Pulmonary artery endothelial cell (primary cell): ENCODE measurements at regions not wholly inside any gene's neighbourhood (a gene's known extent, or its start where the extent isn't known, plus 50 kb on each side); places are given as distances from the start of the nearest gene placed in this dataset.
"Not testable (repeated sequence)": the region's sequence is repeated elsewhere in the genome, so short reads cannot be mapped to it uniquely, and the experiment has no call there.

ENCODE experiments used
- DNase-seq: peaks from one replicate; pipeline ENCODE4 v3.0.0-alpha.2; 2011; ENCODE audit warnings: low read depth, low spot score

GRCh38 chr13:95388420-95389079 lies 87.3 kb upstream of the ABCC4 start:
- DNase-seq: no peak

- DNase-seq: no peak
Observed at GRCh38 chr13:95391362-95391761, 90.1 kb upstream of the ABCC4 start.

GRCh38 chr13:95391785-95392184 lies 90.5 kb upstream of the ABCC4 start:
- DNase-seq: no peak

GRCh38 chr13:95392597-95392996 lies 91.3 kb upstream of the ABCC4 start:
- no peak for DNase-seq

- DNase-seq: no peak
Observed at GRCh38 chr13:95403349-95404140, 102.3 kb upstream of the ABCC4 start.

GRCh38 chr13:95404141-95404882 lies 103.1 kb upstream of the ABCC4 start:
- DNase-seq: peak; percentile 43

- no peak for DNase-seq
Observed at GRCh38 chr13:95406176-95406575, 104.9 kb upstream of the ABCC4 start.

GRCh38 chr13:95411428-95412040 lies 110.3 kb upstream of the ABCC4 start:
- no peak for DNase-seq

- DNase-seq: no peak
Observed at GRCh38 chr13:95418946-95419345, 117.7 kb upstream of the ABCC4 start.

- DNase-seq: no peak
Observed at GRCh38 chr13:95420501-95420900, 119.2 kb upstream of the ABCC4 start.

GRCh38 chr13:95426631-95427030 lies 125.4 kb upstream of the ABCC4 start:
- DNase-seq: no peak

- not testable (repeated sequence) for DNase-seq
Observed at GRCh38 chr13:95430525-95430924, 122.0 kb upstream of the CLDN10 start.

GRCh38 chr13:95432141-95432540 lies 120.4 kb upstream of the CLDN10 start:
- no peak for DNase-seq

GRCh38 chr13:95433537-95433936 lies 119.0 kb upstream of the CLDN10 start:
- no peak for DNase-seq

GRCh38 chr13:95434111-95434510 lies 118.4 kb upstream of the CLDN10 start:
- no peak for DNase-seq

- no peak for DNase-seq
Observed at GRCh38 chr13:95437561-95437960, 115.0 kb upstream of the CLDN10 start.

GRCh38 chr13:95438297-95438696 lies 114.2 kb upstream of the CLDN10 start:
- DNase-seq: no peak

- no peak for DNase-seq
Observed at GRCh38 chr13:95440441-95441088, 112.0 kb upstream of the CLDN10 start.

GRCh38 chr13:95441326-95441725 lies 111.2 kb upstream of the CLDN10 start:
- no peak for DNase-seq

- no peak for DNase-seq
Observed at GRCh38 chr13:95444006-95444730, 108.4 kb upstream of the CLDN10 start.

GRCh38 chr13:95445131-95445530 lies 107.4 kb upstream of the CLDN10 start:
- no peak for DNase-seq
